ENCODE measurements at regions not wholly inside any gene's neighbourhood (a gene's known extent, or its start where the extent isn't known, plus 50 kb on each side); places are given as distances from the start of the nearest gene placed in this dataset.

- Histone ChIP-seq H3K4me1 (ENCODE audit: control insufficient read depth, extremely low read depth, insufficient read depth, low read length) (no peaks in the 10 kb centered on the region), H3K27ac (ENCODE audit: insufficient read depth, low read length) (no peak overlapping the region), H3K27me3 (ENCODE audit: control insufficient read depth, insufficient read depth, low read length) (no peaks in the 10 kb centered on the region), H3K36me3 (ENCODE audit: control insufficient read depth, insufficient read depth, low read length) (no peaks in the 10 kb centered on the region), H3K4me3 (replicated peaks in 1 of 4; ENCODE audit: control extremely low read depth in 1 of 4, insufficient read depth in 1 of 4, low read depth in 3 of 4, low read length in 4 of 4) (no peak overlapping the region), H4K20me1 (ENCODE audit: control insufficient read depth, extremely low read depth, insufficient read depth, low read length) (no peaks in the 10 kb centered on the region), H2AFZ (ENCODE audit: low read length) (no peak overlapping the region), H3K9ac (ENCODE audit: insufficient read depth, low read length) (no peak overlapping the region), H3K79me2 (ENCODE audit: control insufficient read depth, insufficient read depth, low read length) (no peaks in the 10 kb centered on the region), H3K9me3 (ENCODE audit: control insufficient read depth, insufficient read depth, low read depth, low read length) (no peaks in the 10 kb centered on the region), H3K4me2 (ENCODE audit: extremely low read depth, insufficient read depth, low read length) (no peak overlapping the region)
- no peak for TF ChIP-seq EZH2 (IDR thresholded peaks at IDR 0.05; ENCODE audit: low read length, missing control alignments)
- no peak for TF ChIP-seq CTCF (conservative IDR thresholded peaks at IDR 0.05 in 1 of 2, IDR thresholded peaks at IDR 0.05 in 1 of 2; ENCODE audit: low read depth in 1 of 2, low read length in 2 of 2)
- DNase-seq (ENCODE audit: low read depth in 2 of 2) = peak in 1 of 2 donors; percentile 11
Observed at GRCh38 chr2:15009681-15010080, 377.2 kb downstream of the LRATD1 start.

- H3K27ac ChIP-seq (ENCODE audit: insufficient read depth, low read length) = no peak overlapping the region
- no peak for TF ChIP-seq CTCF (conservative IDR thresholded peaks at IDR 0.05 in 1 of 2, IDR thresholded peaks at IDR 0.05 in 1 of 2; ENCODE audit: low read depth in 1 of 2, low read length in 2 of 2)
- no peak for TF ChIP-seq EZH2 (IDR thresholded peaks at IDR 0.05; ENCODE audit: low read length, missing control alignments)
- H3K27me3 ChIP-seq (ENCODE audit: control insufficient read depth, insufficient read depth, low read length) = no peaks in the 10 kb centered on the region
- H3K4me2 ChIP-seq (ENCODE audit: extremely low read depth, insufficient read depth, low read length) = no peak overlapping the region
- no peaks in the 10 kb centered on the region for H3K4me1 ChIP-seq (ENCODE audit: control insufficient read depth, extremely low read depth, insufficient read depth, low read length)
- H3K36me3 ChIP-seq (ENCODE audit: control insufficient read depth, insufficient read depth, low read length) = no peaks in the 10 kb centered on the region
- H3K4me3 ChIP-seq (replicated peaks in 1 of 4; ENCODE audit: control extremely low read depth in 1 of 4, insufficient read depth in 1 of 4, low read depth in 3 of 4, low read length in 4 of 4) = no peak overlapping the region
- no peaks in the 10 kb centered on the region for H3K9me3 ChIP-seq (ENCODE audit: control insufficient read depth, insufficient read depth, low read depth, low read length)
- no peaks in the 10 kb centered on the region for H3K79me2 ChIP-seq (ENCODE audit: control insufficient read depth, insufficient read depth, low read length)
- no peak for DNase-seq (ENCODE audit: low read depth in 2 of 2)
- H2AFZ ChIP-seq (ENCODE audit: low read length) = no peak overlapping the region
- no peak overlapping the region for H3K9ac ChIP-seq (ENCODE audit: insufficient read depth, low read length)
- H4K20me1 ChIP-seq (ENCODE audit: control insufficient read depth, extremely low read depth, insufficient read depth, low read length) = no peaks in the 10 kb centered on the region
Observed at GRCh38 chr2:15010346-15010745, 377.8 kb downstream of the LRATD1 start.

- H3K36me3 ChIP-seq (ENCODE audit: control insufficient read depth, insufficient read depth, low read length) = no peaks in the 10 kb centered on the region
- H3K9ac ChIP-seq (ENCODE audit: insufficient read depth, low read length) = no peak overlapping the region
- H3K4me3 ChIP-seq (replicated peaks in 1 of 4; ENCODE audit: control extremely low read depth in 1 of 4, insufficient read depth in 1 of 4, low read depth in 3 of 4, low read length in 4 of 4) = no peak overlapping the region
- H3K27ac ChIP-seq (ENCODE audit: insufficient read depth, low read length) = no peak overlapping the region
- H2AFZ ChIP-seq (ENCODE audit: low read length) = no peak overlapping the region
- no peak overlapping the region for H3K4me2 ChIP-seq (ENCODE audit: extremely low read depth, insufficient read depth, low read length)
- H3K27me3 ChIP-seq (ENCODE audit: control insufficient read depth, insufficient read depth, low read length) = no peaks in the 10 kb centered on the region
- H3K79me2 ChIP-seq (ENCODE audit: control insufficient read depth, insufficient read depth, low read length) = no peaks in the 10 kb centered on the region
- DNase-seq (ENCODE audit: low read depth in 2 of 2) = no peak
- TF ChIP-seq EZH2 (IDR thresholded peaks at IDR 0.05; ENCODE audit: low read length, missing control alignments) = no peak
- no peak for TF ChIP-seq CTCF (conservative IDR thresholded peaks at IDR 0.05 in 1 of 2, IDR thresholded peaks at IDR 0.05 in 1 of 2; ENCODE audit: low read depth in 1 of 2, low read length in 2 of 2)
- no peaks in the 10 kb centered on the region for H3K9me3 ChIP-seq (ENCODE audit: control insufficient read depth, insufficient read depth, low read depth, low read length)
- H3K4me1 ChIP-seq (ENCODE audit: control insufficient read depth, extremely low read depth, insufficient read depth, low read length) = no peaks in the 10 kb centered on the region
- no peaks in the 10 kb centered on the region for H4K20me1 ChIP-seq (ENCODE audit: control insufficient read depth, extremely low read depth, insufficient read depth, low read length)
Observed at GRCh38 chr2:15018814-15019213, 386.3 kb downstream of the LRATD1 start.
